GM20000 (cell line): ENCODE measurements at regions not wholly inside any gene's neighbourhood (a gene's known extent, or its start where the extent isn't known, plus 50 kb on each side); places are given as distances from the start of the nearest gene placed in this dataset.

Experiments used
- DNase-seq: peaks from one replicate; pipeline ENCODE4 v3.0.0; 2012; ENCODE audit warnings: low spot score
- CTCF ChIP-seq: IDR thresholded peaks from 2 replicates; pipeline ENCODE4 v1.5.1; 2012; ENCODE audit warnings: mild to moderate bottlenecking, control low read depth; ENCODE audit errors: extremely low read depth, missing control alignments

- no peak for DNase-seq
- TF ChIP-seq CTCF, result no peak
These were observed 415.4 kb downstream of the MAGEB5 start for GRCh38 chrX:26631385-26631784.

- TF ChIP-seq CTCF, result no peak
- DNase-seq, result no peak
These were observed 398.0 kb downstream of the MAGEB5 start for GRCh38 chrX:26613956-26614355.

GRCh38 chrX:26606971-26607370 lies 391.0 kb downstream of the MAGEB5 start:
- no peak for TF ChIP-seq CTCF

GRCh38 chrX:26597981-26598380 lies 382.0 kb downstream of the MAGEB5 start:
- DNase-seq, result no peak

More at GRCh38 chrX:26606971-26607370, 391.0 kb downstream of the MAGEB5 start:
- no peak for DNase-seq

GRCh38 chrX:26590849-26591248 lies 374.9 kb downstream of the MAGEB5 start:
- no peak for DNase-seq
- TF ChIP-seq CTCF, result no peak

More at GRCh38 chrX:26597981-26598380, 382.0 kb downstream of the MAGEB5 start:
- no peak for TF ChIP-seq CTCF

- no peak for TF ChIP-seq CTCF
- DNase-seq, result no peak
These were observed 370.6 kb downstream of the MAGEB5 start for GRCh38 chrX:26586570-26586969.

GRCh38 chrX:26581091-26581490 lies 365.1 kb downstream of the MAGEB5 start:
- no peak for TF ChIP-seq CTCF

More at GRCh38 chrX:26581091-26581490, 365.1 kb downstream of the MAGEB5 start:
- DNase-seq, result no peak
